CD14-positive monocyte (primary cell): ENCODE measurements at regions not wholly inside any gene's neighbourhood (a gene's known extent, or its start where the extent isn't known, plus 50 kb on each side); places are given as distances from the start of the nearest gene placed in this dataset.

Source experiments
- DNase-seq, 3 donors: peaks; one replicate each; pipeline ENCODE4 v3.0.0-alpha.2; 2011 to 2022
- H2AFZ ChIP-seq: 2 replicates; pipeline ENCODE4 v1.6.0; 2012; ENCODE audit warnings: mild to moderate bottlenecking, low read depth, low read length, inconsistent platforms; ENCODE audit not compliant: insufficient read depth, poor library complexity, severe bottlenecking
- H3K27ac ChIP-seq, 2 donors: 1 replicate in 1 of 2; 2 replicates in 1 of 2; pipeline ENCODE4 v1.5.1; 2012 to 2013; ENCODE audit warnings: low read length in 2 of 2, control low read depth in 1 of 2, inconsistent platforms in 1 of 2, low read depth in 1 of 2, mild to moderate bottlenecking in 1 of 2
- H3K27me3 ChIP-seq, 2 donors: one replicate each; pipeline versions ENCODE4 v1.6.0 to v1.6.1; 2011 to 2013; ENCODE audit warnings: low read length in 2 of 2; ENCODE audit not compliant: control insufficient read depth in 2 of 2, insufficient read depth in 2 of 2
- H3K36me3 ChIP-seq, 2 donors: replicated peaks in 1 of 2; 1 replicate in 1 of 2; 2 replicates in 1 of 2; pipeline versions ENCODE4 v1.5.1 to v1.6.1; 2012 to 2013; ENCODE audit warnings: low read length in 2 of 2, control low read depth in 1 of 2, inconsistent platforms in 1 of 2, mild to moderate bottlenecking in 1 of 2; ENCODE audit not compliant: insufficient read depth in 2 of 2, control insufficient read depth in 1 of 2
- H3K4me1 ChIP-seq, 2 donors: 1 replicate in 1 of 2; 2 replicates in 1 of 2; pipeline versions ENCODE4 v1.5.1 to v1.6.1; 2012 to 2013; ENCODE audit warnings: low read length in 2 of 2, control low read depth in 1 of 2, inconsistent platforms in 1 of 2, mild to moderate bottlenecking in 1 of 2, moderate library complexity in 1 of 2; ENCODE audit not compliant: insufficient read depth in 2 of 2, control insufficient read depth in 1 of 2
- H3K4me2 ChIP-seq: replicated peaks from 2 replicates; pipeline ENCODE3; 2012; ENCODE audit warnings: low read length, moderate library complexity, mild to moderate bottlenecking; ENCODE audit not compliant: poor library complexity, severe bottlenecking; ENCODE audit errors: extremely low read depth
- H3K4me3 ChIP-seq, 3 experiments: fragments of 200-600 bp in 1 of 3; sonication (generic) in 1 of 3; replicated peaks in 1 of 3; 1 replicate in 2 of 3; 2 replicates in 1 of 3; pipeline ENCODE4 v1.5.1; 2011 to 2013; ENCODE audit warnings: low read length in 3 of 3, mild to moderate bottlenecking in 3 of 3, control low read depth in 2 of 3, low read depth in 2 of 3, inconsistent platforms in 1 of 3, moderate library complexity in 1 of 3
- H3K79me2 ChIP-seq: 2 replicates; pipeline ENCODE4 v1.6.0; 2012; ENCODE audit warnings: mild to moderate bottlenecking, control low read depth, inconsistent platforms, low read length, moderate library complexity; ENCODE audit not compliant: insufficient read depth
- H3K9ac ChIP-seq: 2 replicates; pipeline ENCODE4 v1.6.0; 2017; ENCODE audit warnings: low read length, mild to moderate bottlenecking; ENCODE audit not compliant: insufficient read depth, poor library complexity, severe bottlenecking
- H3K9me3 ChIP-seq, 2 donors: replicated peaks in 1 of 2; 1 replicate in 1 of 2; 2 replicates in 1 of 2; pipeline versions ENCODE4 v1.5.1 to v1.6.1; 2012 to 2013; ENCODE audit warnings: low read length in 2 of 2, control low read depth in 1 of 2; ENCODE audit not compliant: control insufficient read depth in 1 of 2, insufficient read depth in 1 of 2
- H4K20me1 ChIP-seq: 2 replicates; pipeline ENCODE4 v1.6.0; 2012; ENCODE audit warnings: mild to moderate bottlenecking, low read length, control low read depth, moderate library complexity; ENCODE audit not compliant: insufficient read depth
- H3K27ac Mint-ChIP-seq, 7 donors: one replicate each; pipeline ENCODE4 v1.8.0; 2020; ENCODE audit warnings: mild to moderate bottlenecking in 7 of 7, mixed read lengths in 7 of 7, moderate library complexity in 6 of 7, inconsistent platforms in 2 of 7
- H3K27me3 Mint-ChIP-seq, 3 donors: one replicate each; pipeline ENCODE4 v1.8.0; 2021 to 2022; ENCODE audit warnings: low read depth in 3 of 3, mild to moderate bottlenecking in 3 of 3, mixed read lengths in 3 of 3, moderate library complexity in 3 of 3, inconsistent platforms in 1 of 3
- H3K36me3 Mint-ChIP-seq, 2 donors: one replicate each; pipeline ENCODE4 v1.8.0; 2020; ENCODE audit warnings: mixed read lengths in 2 of 2, inconsistent platforms in 1 of 2, mild to moderate bottlenecking in 1 of 2
- H3K4me1 Mint-ChIP-seq: one replicate; pipeline ENCODE4 v1.8.0; 2020; ENCODE audit warnings: mild to moderate bottlenecking, mixed read lengths
- H3K4me3 Mint-ChIP-seq, 2 donors: one replicate each; pipeline ENCODE4 v1.8.0; 2020; ENCODE audit warnings: mild to moderate bottlenecking in 2 of 2, mixed read lengths in 2 of 2, moderate library complexity in 1 of 2
- H3K9me3 Mint-ChIP-seq, 7 donors: one replicate each; pipeline ENCODE4 v1.8.0; 2020 to 2022; ENCODE audit warnings: mixed read lengths in 7 of 7, mild to moderate bottlenecking in 6 of 7, moderate library complexity in 6 of 7, inconsistent platforms in 2 of 7
- CTCF ChIP-seq: fragments of 200-600 bp; IDR thresholded peaks from one replicate; pipeline ENCODE4 v1.8.0; 2022; ENCODE audit warnings: antibody characterized with exemption, mild to moderate bottlenecking
- WGBS: methylation state at CpG from one replicate; pipeline ENCODE4 v1.1.5; 2013; ENCODE audit warnings: missing lambda C conversion rate; ENCODE audit not compliant: insufficient coverage; 5-methylcytosine and 5-hydroxymethylcytosine counted together
- intact Hi-C, 2 donors: fragments of 100-400 bp; cut with micrococcal nuclease; formaldehyde crosslinking; loops; one replicate each; pipeline versions ENCODE4 v1.15.0 to v1.15.1; 2023

- H3K9me3 Mint-ChIP-seq = peaks cover 0 to 8% (median 2%) of the 10 kb centered on the region in 7 donors
- H3K4me1 Mint-ChIP-seq = no peaks in the 10 kb centered on the region
- no peaks in the 10 kb centered on the region for H3K27me3 ChIP-seq
- H3K27ac ChIP-seq = no peak overlapping the region
- WGBS = no CpG with 5 or more reads among the region's 7 CpGs
- peaks cover 0 to 7% of the 10 kb centered on the region in 2 donors for H3K9me3 ChIP-seq
- H3K9ac ChIP-seq = no peak overlapping the region
- H3K36me3 Mint-ChIP-seq = no peaks in the 10 kb centered on the region
- H3K36me3 ChIP-seq = no peaks in the 10 kb centered on the region
- no peak overlapping the region for H3K4me3 Mint-ChIP-seq
- H3K4me3 ChIP-seq = no peak overlapping the region
- peaks cover 0 to 2% (median 1%) of the 10 kb centered on the region in 3 donors for H3K27me3 Mint-ChIP-seq
- no peaks in the 10 kb centered on the region for H3K4me1 ChIP-seq
- no peak for TF ChIP-seq CTCF
- H2AFZ ChIP-seq = no peak overlapping the region
- H4K20me1 ChIP-seq = no peaks in the 10 kb centered on the region
- no peak overlapping the region for H3K27ac Mint-ChIP-seq
- intact Hi-C loops = no loop called here
- H3K79me2 ChIP-seq = no peaks in the 10 kb centered on the region
- no peak for DNase-seq
- no peak overlapping the region for H3K4me2 ChIP-seq
These were observed 73.9 kb downstream of the WNT5A start for GRCh38 chr3:55413236-55413635.

GRCh38 chr3:55412545-55412944 lies 74.6 kb downstream of the WNT5A start:
- Mint-ChIP-seq H3K36me3 (no peaks in the 10 kb centered on the region), H3K4me3 (no peak overlapping the region), H3K4me1 (no peaks in the 10 kb centered on the region), H3K9me3 (peaks cover 0 to 8% (median 2%) of the 10 kb centered on the region in 7 donors), H3K27me3 (peaks cover 0 to 2% (median 1%) of the 10 kb centered on the region in 3 donors), H3K27ac (no peak overlapping the region)
- no peak overlapping the region for H2AFZ ChIP-seq
- H3K4me2 ChIP-seq = no peak overlapping the region
- intact Hi-C loops = no loop called here
- H3K9me3 ChIP-seq = peaks cover 0 to 7% of the 10 kb centered on the region in 2 donors
- no peaks in the 10 kb centered on the region for H3K4me1 ChIP-seq
- H4K20me1 ChIP-seq = no peaks in the 10 kb centered on the region
- no peaks in the 10 kb centered on the region for H3K27me3 ChIP-seq
- H3K36me3 ChIP-seq = no peaks in the 10 kb centered on the region
- WGBS = no CpG with 5 or more reads among the region's 4 CpGs
- H3K27ac ChIP-seq = no peak overlapping the region
- no peaks in the 10 kb centered on the region for H3K79me2 ChIP-seq
- no peak overlapping the region for H3K9ac ChIP-seq
- no peak for DNase-seq
- H3K4me3 ChIP-seq = no peak overlapping the region
- TF ChIP-seq CTCF = no peak
